CD4-positive, CD25-positive, alpha-beta regulatory T cell (primary cell): ENCODE measurements at regions not wholly inside any gene's neighbourhood (a gene's known extent, or its start where the extent isn't known, plus 50 kb on each side); places are given as distances from the start of the nearest gene placed in this dataset.
A peak's percentile ranks its signal among the peaks of the same experiment; 100 is the strongest.

Experiments used
- ATAC-seq, 2 donors: fragments of 150-1000 bp; cut with Tn5 transposase; one replicate each; pipeline ENCODE4 v1.10.0; 2021; ENCODE audit warnings: low read depth in 2 of 2, moderate number of reproducible peaks in 2 of 2, moderate library complexity in 1 of 2
- DNase-seq, 3 donors: peaks; one replicate each; pipeline versions ENCODE4 v3.0.0 to v3.0.0-alpha.2; 2012 to 2022; ENCODE audit warnings: mixed read lengths in 1 of 3
- H3K27ac ChIP-seq: one replicate; pipeline ENCODE4 v1.7.0; 2013; ENCODE audit warnings: mild to moderate bottlenecking, low read length; ENCODE audit not compliant: insufficient read depth, poor library complexity, severe bottlenecking
- H3K27me3 ChIP-seq: one replicate; pipeline ENCODE4 v1.7.0; 2013; ENCODE audit warnings: low read length; ENCODE audit not compliant: control insufficient read depth, insufficient read depth
- H3K36me3 ChIP-seq: one replicate; pipeline ENCODE4 v1.7.0; 2013; ENCODE audit warnings: mild to moderate bottlenecking, low read length, moderate library complexity; ENCODE audit not compliant: control insufficient read depth, insufficient read depth
- H3K4me1 ChIP-seq: 2 replicates; pipeline ENCODE4 v1.7.0; 2013; ENCODE audit warnings: mild to moderate bottlenecking, low read length; ENCODE audit not compliant: insufficient read depth, control insufficient read depth, poor library complexity, severe bottlenecking
- H3K4me3 ChIP-seq: one replicate; pipeline ENCODE4 v1.7.0; 2013; ENCODE audit warnings: low read depth, mild to moderate bottlenecking, low read length, moderate library complexity
- H3K9me3 ChIP-seq, 2 experiments: 1 replicate in 1 of 2; 2 replicates in 1 of 2; pipeline ENCODE4 v1.7.0; 2013; ENCODE audit warnings: low read length in 2 of 2, mild to moderate bottlenecking in 1 of 2, moderate library complexity in 1 of 2; ENCODE audit not compliant: control insufficient read depth in 2 of 2
- H3K27ac Mint-ChIP-seq, 3 donors: one replicate each; pipeline ENCODE4 v1.8.0; 2020 to 2022; ENCODE audit warnings: mild to moderate bottlenecking in 3 of 3, mixed read lengths in 3 of 3, moderate library complexity in 2 of 3
- H3K27me3 Mint-ChIP-seq: one replicate; pipeline ENCODE4 v1.8.0; 2022; ENCODE audit warnings: mild to moderate bottlenecking, mixed read lengths
- H3K36me3 Mint-ChIP-seq: one replicate; pipeline ENCODE4 v1.8.0; 2020; ENCODE audit warnings: mixed read lengths
- H3K4me1 Mint-ChIP-seq, 4 donors: one replicate each; pipeline ENCODE4 v1.8.0; 2020 to 2022; ENCODE audit warnings: mixed read lengths in 4 of 4, mild to moderate bottlenecking in 1 of 4
- H3K4me3 Mint-ChIP-seq, 4 donors: one replicate each; pipeline ENCODE4 v1.8.0; 2020 to 2022; ENCODE audit warnings: mild to moderate bottlenecking in 4 of 4, mixed read lengths in 4 of 4, moderate library complexity in 3 of 4
- H3K9me3 Mint-ChIP-seq, 7 donors: one replicate each; pipeline ENCODE4 v1.8.0; 2020 to 2022; ENCODE audit warnings: mixed read lengths in 7 of 7, mild to moderate bottlenecking in 3 of 7, moderate library complexity in 2 of 7

- H3K4me1 Mint-ChIP-seq, result no peaks in the 10 kb centered on the region
- DNase-seq, result no peak
Observed at GRCh38 chr15:97838606-97839210, 121.8 kb upstream of the ARRDC4 start.

DNA sequence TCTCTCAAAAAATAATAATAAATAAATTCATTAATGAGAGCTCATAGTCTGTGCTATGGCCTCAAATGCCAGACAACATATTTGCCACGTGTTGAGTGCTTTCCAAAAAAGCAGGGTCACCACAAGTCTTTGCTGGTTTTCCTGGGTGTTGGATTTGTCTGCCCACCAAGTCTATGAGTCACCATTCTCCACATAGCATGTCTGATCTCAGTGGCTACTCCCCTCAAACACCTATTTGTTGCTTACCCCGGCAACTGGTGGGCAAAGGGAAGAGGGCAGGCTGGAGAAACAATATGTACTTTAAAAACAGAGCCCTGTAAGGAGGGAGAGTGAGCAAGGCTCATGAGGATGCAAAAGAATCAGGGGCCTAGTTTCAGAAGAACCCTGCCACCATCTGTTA lies 120.0 kb upstream of the ARRDC4 start:
- DNase-seq (no peak), ATAC-seq (no peak)
- H3K4me3 Mint-ChIP-seq, result no peak overlapping the region
- H3K4me1 ChIP-seq, result no peaks in the 10 kb centered on the region
- H3K36me3 ChIP-seq, result no peaks in the 10 kb centered on the region
- no peaks in the 10 kb centered on the region for H3K4me1 Mint-ChIP-seq
- H3K27ac ChIP-seq, result no peak overlapping the region
- H3K27me3 Mint-ChIP-seq, result no peaks in the 10 kb centered on the region
- no peaks in the 10 kb centered on the region for H3K9me3 ChIP-seq
- H3K9me3 Mint-ChIP-seq, result peaks cover 0 to 12% (median 3%) of the 10 kb centered on the region in 7 donors
- H3K4me3 ChIP-seq, result no peak overlapping the region
- H3K27ac Mint-ChIP-seq, result no peak overlapping the region
- H3K36me3 Mint-ChIP-seq, result no peaks in the 10 kb centered on the region
- no peaks in the 10 kb centered on the region for H3K27me3 ChIP-seq

More at GRCh38 chr15:97838606-97839210, 121.8 kb upstream of the ARRDC4 start:
- Histone ChIP-seq H3K27me3 (no peaks in the 10 kb centered on the region), H3K27ac (no peak overlapping the region), H3K9me3 (no peaks in the 10 kb centered on the region), H3K4me3 (no peak overlapping the region), H3K36me3 (no peaks in the 10 kb centered on the region), H3K4me1 (no peaks in the 10 kb centered on the region)
- no peaks in the 10 kb centered on the region for H3K36me3 Mint-ChIP-seq
- ATAC-seq, result no peak
- H3K27ac Mint-ChIP-seq, result no peak overlapping the region
- no peaks in the 10 kb centered on the region for H3K27me3 Mint-ChIP-seq
- H3K9me3 Mint-ChIP-seq, result peaks cover 0 to 20% (median 3%) of the 10 kb centered on the region in 7 donors
- H3K4me3 Mint-ChIP-seq, result no peak overlapping the region

- no peaks in the 10 kb centered on the region for H3K4me1 ChIP-seq
- no peaks in the 10 kb centered on the region for H3K36me3 ChIP-seq
- H3K9me3 ChIP-seq, result no peaks in the 10 kb centered on the region
- H3K4me3 ChIP-seq, result no peak overlapping the region
- H3K27ac ChIP-seq, result no peak overlapping the region
- DNase-seq (no peak), ATAC-seq (no peak)
- Mint-ChIP-seq H3K36me3 (no peaks in the 10 kb centered on the region), H3K27me3 (no peaks in the 10 kb centered on the region), H3K4me1 (no peaks in the 10 kb centered on the region), H3K9me3 (peaks cover 0 to 5% (median 2%) of the 10 kb centered on the region in 7 donors), H3K4me3 (no peak overlapping the region), H3K27ac (no peak overlapping the region)
- H3K27me3 ChIP-seq, result no peaks in the 10 kb centered on the region
Observed at GRCh38 chr15:97841558-97841957, 118.9 kb upstream of the ARRDC4 start.

DNA sequence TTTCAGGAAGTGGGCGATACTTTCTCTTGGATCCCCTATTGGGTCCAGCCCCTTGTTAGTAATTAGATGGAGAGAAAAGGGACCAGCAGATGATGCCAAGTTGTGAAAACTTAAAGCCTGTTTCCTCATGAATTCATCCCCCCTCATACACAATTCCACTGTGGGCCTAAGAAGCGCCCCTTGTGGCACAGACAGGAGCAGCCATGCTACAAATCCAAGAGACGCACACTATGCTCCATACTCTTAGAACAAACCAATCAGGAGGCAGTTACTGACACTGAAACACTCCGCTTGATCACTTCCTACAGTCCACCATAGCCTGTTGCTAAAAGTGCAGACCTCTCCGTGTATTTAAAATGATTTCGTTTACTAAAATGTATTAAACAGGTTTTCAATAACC lies 111.3 kb upstream of the ARRDC4 start:
- no peak overlapping the region for H3K27ac Mint-ChIP-seq
- no peaks in the 10 kb centered on the region for H3K27me3 Mint-ChIP-seq
- H3K4me1 Mint-ChIP-seq, result no peaks in the 10 kb centered on the region
- H3K9me3 ChIP-seq, result no peaks in the 10 kb centered on the region
- no peaks in the 10 kb centered on the region for H3K36me3 Mint-ChIP-seq
- DNase-seq (no peak), ATAC-seq (no peak)
- no peaks in the 10 kb centered on the region for H3K36me3 ChIP-seq
- no peak overlapping the region for H3K27ac ChIP-seq
- H3K4me1 ChIP-seq, result no peaks in the 10 kb centered on the region
- H3K27me3 ChIP-seq, result no peaks in the 10 kb centered on the region
- H3K4me3 Mint-ChIP-seq, result no peak overlapping the region
- no peak overlapping the region for H3K4me3 ChIP-seq
- H3K9me3 Mint-ChIP-seq, result peaks cover 0 to 11% (median 4%) of the 10 kb centered on the region in 7 donors

GRCh38 chr15:97858296-97858695 lies 102.2 kb upstream of the ARRDC4 start:
- H3K4me1 ChIP-seq, result no peaks in the 10 kb centered on the region
- no peaks in the 10 kb centered on the region for H3K36me3 Mint-ChIP-seq
- H3K27ac ChIP-seq, result no peak overlapping the region
- DNase-seq, result no peak
- no peak overlapping the region for H3K27ac Mint-ChIP-seq
- H3K27me3 ChIP-seq, result no peaks in the 10 kb centered on the region
- ATAC-seq, result no peak
- no peaks in the 10 kb centered on the region for H3K9me3 ChIP-seq
- peaks cover 3 to 14% (median 6%) of the 10 kb centered on the region in 7 donors for H3K9me3 Mint-ChIP-seq
- H3K4me3 Mint-ChIP-seq, result no peak overlapping the region
- no peaks in the 10 kb centered on the region for H3K36me3 ChIP-seq
- H3K4me3 ChIP-seq, result no peak overlapping the region
- no peaks in the 10 kb centered on the region for H3K27me3 Mint-ChIP-seq
- no peaks in the 10 kb centered on the region for H3K4me1 Mint-ChIP-seq

DNA sequence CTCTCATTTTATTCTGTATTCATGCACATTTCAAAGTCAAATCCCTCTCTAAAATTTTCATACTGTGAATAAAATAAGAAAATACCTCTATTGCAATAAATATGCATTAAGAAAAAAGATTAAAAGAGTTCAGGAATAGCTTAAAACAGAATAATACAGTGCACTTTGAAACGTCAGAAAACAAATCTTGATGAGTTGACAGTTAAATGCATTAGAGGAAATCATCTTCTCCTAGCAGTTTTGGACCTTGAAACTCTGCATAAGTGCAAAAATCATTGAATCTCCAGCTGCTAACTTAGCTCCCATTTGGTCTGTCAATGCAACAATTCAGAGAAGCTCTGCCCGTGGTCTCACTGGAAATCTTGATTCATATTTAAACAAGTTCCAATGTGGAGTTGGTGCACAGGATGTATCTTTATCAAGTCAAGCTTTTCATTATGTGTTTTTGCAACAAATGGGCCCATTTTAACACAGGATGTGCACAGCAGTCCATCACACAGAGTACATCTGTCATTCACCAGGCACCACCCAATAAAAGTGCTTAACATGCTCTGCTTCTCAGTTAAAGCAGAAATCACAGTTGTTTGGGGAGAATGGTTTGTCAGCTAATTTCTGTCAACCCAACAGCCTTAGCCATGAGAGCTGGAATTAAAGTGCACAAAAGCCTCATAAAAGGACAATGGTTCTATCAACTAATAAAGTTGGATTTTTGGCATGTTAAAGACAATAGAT lies 98.8 kb upstream of the ARRDC4 start:
- no peaks in the 10 kb centered on the region for H3K4me1 ChIP-seq

GRCh38 chr15:97866959-97867358 lies 93.5 kb upstream of the ARRDC4 start:
- ATAC-seq (no peak), DNase-seq (no peak)
- H3K4me1 Mint-ChIP-seq, result peaks cover 0 to 2% (median 0%) of the 10 kb centered on the region in 4 donors
- peaks cover 0 to 6% (median 1%) of the 10 kb centered on the region in 7 donors for H3K9me3 Mint-ChIP-seq
- H3K36me3 Mint-ChIP-seq, result no peaks in the 10 kb centered on the region
- no peak overlapping the region for H3K4me3 ChIP-seq
- H3K27me3 ChIP-seq, result no peaks in the 10 kb centered on the region
- H3K36me3 ChIP-seq, result no peaks in the 10 kb centered on the region
- H3K9me3 ChIP-seq, result no peaks in the 10 kb centered on the region
- no peak overlapping the region for H3K27ac ChIP-seq
- no peaks in the 10 kb centered on the region for H3K4me1 ChIP-seq
- H3K27ac Mint-ChIP-seq, result no peak overlapping the region
- H3K4me3 Mint-ChIP-seq, result no peak overlapping the region
- H3K27me3 Mint-ChIP-seq, result no peaks in the 10 kb centered on the region

More for the DNA sequence above, 98.8 kb upstream of the ARRDC4 start:
- ATAC-seq, result no peak
- Histone ChIP-seq H3K4me3 (no peak overlapping the region), H3K9me3 (no peaks in the 10 kb centered on the region), H3K27me3 (no peaks in the 10 kb centered on the region), H3K36me3 (no peaks in the 10 kb centered on the region), H3K27ac (no peak overlapping the region)
- Mint-ChIP-seq H3K27me3 (no peaks in the 10 kb centered on the region), H3K4me1 (no peaks in the 10 kb centered on the region), H3K36me3 (no peaks in the 10 kb centered on the region), H3K4me3 (no peak overlapping the region), H3K9me3 (peaks cover under 1 to 9% (median 4%) of the 10 kb centered on the region in 7 donors), H3K27ac (no peak overlapping the region)
- no peak for DNase-seq

DNA sequence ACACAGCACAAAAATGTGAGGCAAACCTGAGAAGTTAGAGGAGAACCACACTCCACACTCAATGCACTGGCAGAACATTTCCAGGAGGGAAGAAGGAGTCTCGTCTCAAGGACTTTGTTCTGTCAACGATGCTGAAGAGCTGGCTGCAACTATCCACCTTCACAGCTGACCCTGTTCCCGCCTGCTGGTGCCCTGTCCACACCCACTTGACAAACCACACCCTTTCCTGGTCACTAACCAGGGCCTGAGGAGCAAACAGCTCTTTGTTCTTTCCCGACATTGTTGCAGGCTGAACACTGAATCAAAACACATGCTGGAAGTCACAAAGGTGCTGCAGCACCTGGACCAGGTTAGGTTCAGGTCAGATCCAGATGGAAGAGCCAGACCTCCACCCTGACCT lies 92.6 kb upstream of the ARRDC4 start:
- Histone ChIP-seq H3K27ac (no peak overlapping the region), H3K36me3 (no peaks in the 10 kb centered on the region), H3K9me3 (no peaks in the 10 kb centered on the region), H3K27me3 (no peaks in the 10 kb centered on the region), H3K4me3 (no peak overlapping the region), H3K4me1 (no peaks in the 10 kb centered on the region)
- DNase-seq (no peak), ATAC-seq (no peak)
- Mint-ChIP-seq H3K9me3 (peaks cover 0 to 7% (median 1%) of the 10 kb centered on the region in 7 donors), H3K27ac (peak overlapping the region in 1 of 3 donors; percentile 69), H3K27me3 (no peaks in the 10 kb centered on the region), H3K36me3 (no peaks in the 10 kb centered on the region), H3K4me1 (peaks cover 0 to 2% (median 0%) of the 10 kb centered on the region in 4 donors), H3K4me3 (no peak overlapping the region)
